Activated naive CD8-positive, alpha-beta T cell treated with anti-CD3 and anti-CD28 coated beads, Interleukin-2, amount 50 U/mL, for 24 hours (primary cell): ENCODE measurements at regions not wholly inside any gene's neighbourhood (a gene's known extent, or its start where the extent isn't known, plus 50 kb on each side); places are given as distances from the start of the nearest gene placed in this dataset.

Source experiments
- ATAC-seq: fragments of 150-1000 bp; cut with Tn5 transposase; one replicate; pipeline ENCODE4 v1.10.0; 2021
- DNase-seq: peaks from one replicate; pipeline ENCODE4 v3.0.0; 2021
- H3K27ac Mint-ChIP-seq: one replicate; pipeline ENCODE4 v1.8.0; 2021; ENCODE audit warnings: mild to moderate bottlenecking, mixed read lengths
- H3K27me3 Mint-ChIP-seq: one replicate; pipeline ENCODE4 v1.8.0; 2021; ENCODE audit warnings: mixed read lengths
- H3K36me3 Mint-ChIP-seq: one replicate; pipeline ENCODE4 v1.8.0; 2021; ENCODE audit warnings: low read depth, mixed read lengths
- H3K4me1 Mint-ChIP-seq: one replicate; pipeline ENCODE4 v1.8.0; 2021; ENCODE audit warnings: mixed read lengths
- H3K4me3 Mint-ChIP-seq: one replicate; pipeline ENCODE4 v1.8.0; 2021; ENCODE audit warnings: mild to moderate bottlenecking, moderate library complexity, mixed read lengths
- H3K9me3 Mint-ChIP-seq: one replicate; pipeline ENCODE4 v1.8.0; 2021; ENCODE audit warnings: mixed read lengths

DNA sequence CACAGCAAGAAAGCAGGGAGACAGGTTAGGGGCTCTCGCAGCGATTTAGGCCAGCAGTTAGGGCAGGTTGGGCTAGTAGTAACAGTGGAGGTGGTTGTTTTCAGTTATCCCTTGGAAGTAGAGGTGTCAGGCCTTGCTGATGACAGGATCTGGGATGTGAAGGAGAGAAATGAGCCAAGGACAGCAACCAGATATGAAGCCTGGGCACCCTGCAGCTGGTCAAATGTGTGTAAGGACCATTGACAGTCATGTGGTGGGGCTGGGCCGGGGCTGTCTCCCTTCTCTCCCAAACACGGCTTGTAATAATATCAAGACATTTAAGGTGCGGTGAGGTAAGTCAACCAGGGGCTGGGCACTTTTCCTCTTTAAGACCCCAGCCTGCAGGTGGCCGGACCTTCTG, 112.5 kb upstream of the IGFBP3 start:
- Mint-ChIP-seq H3K4me1 (no peaks in the 10 kb centered on the region), H3K27me3 (no peaks in the 10 kb centered on the region), H3K9me3 (no peaks in the 10 kb centered on the region), H3K4me3 (no peak overlapping the region), H3K36me3 (no peaks in the 10 kb centered on the region), H3K27ac (no peak overlapping the region)
- ATAC-seq (no peak), DNase-seq (no peak)

DNA sequence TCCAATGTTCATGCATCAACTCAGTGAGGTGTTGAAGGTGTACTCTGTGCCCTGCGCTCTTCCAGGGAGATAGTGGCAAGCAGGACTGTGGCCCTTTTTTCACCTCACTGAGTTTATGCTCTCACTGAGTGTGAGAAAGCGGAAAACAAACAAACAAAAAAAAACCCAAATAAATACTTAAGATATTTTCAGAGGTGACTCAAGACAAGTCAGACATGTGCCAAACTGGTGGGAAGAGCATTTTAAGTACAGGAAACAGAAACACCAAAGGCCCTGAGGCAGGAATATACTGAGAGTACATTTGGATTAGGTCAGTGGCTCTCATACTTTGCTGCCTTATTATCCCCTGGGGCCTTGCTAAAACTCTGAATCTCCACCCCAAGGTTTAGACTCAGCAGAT, 111.9 kb upstream of the IGFBP3 start:
- Mint-ChIP-seq H3K36me3 (no peaks in the 10 kb centered on the region), H3K27ac (no peak overlapping the region), H3K4me1 (no peaks in the 10 kb centered on the region), H3K27me3 (no peaks in the 10 kb centered on the region), H3K4me3 (no peak overlapping the region), H3K9me3 (no peaks in the 10 kb centered on the region)
- ATAC-seq (no peak), DNase-seq (no peak)

DNA sequence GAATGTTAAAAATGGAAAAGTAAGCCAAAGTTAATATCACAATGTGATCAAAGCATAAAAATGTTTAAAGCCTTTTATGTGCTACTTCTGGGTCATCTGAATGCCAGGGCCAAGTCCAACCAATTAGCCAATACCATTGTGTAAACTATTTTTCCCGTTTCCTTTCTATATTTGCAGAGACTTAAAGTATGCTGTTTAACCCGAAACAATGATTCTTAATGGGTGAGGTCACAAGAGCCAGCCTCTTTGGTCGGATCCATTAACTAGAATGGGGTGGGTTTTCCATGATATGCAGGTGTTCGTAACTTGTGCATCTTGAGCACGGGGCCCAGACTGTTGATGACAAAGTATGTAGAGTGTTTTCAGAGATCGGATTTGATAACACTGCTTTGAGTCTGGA, 111.3 kb upstream of the IGFBP3 start:
- DNase-seq (no peak), ATAC-seq (no peak)
- Mint-ChIP-seq H3K27me3 (no peaks in the 10 kb centered on the region), H3K27ac (no peak overlapping the region), H3K4me3 (no peak overlapping the region), H3K9me3 (no peaks in the 10 kb centered on the region), H3K36me3 (no peaks in the 10 kb centered on the region), H3K4me1 (no peaks in the 10 kb centered on the region)

DNA sequence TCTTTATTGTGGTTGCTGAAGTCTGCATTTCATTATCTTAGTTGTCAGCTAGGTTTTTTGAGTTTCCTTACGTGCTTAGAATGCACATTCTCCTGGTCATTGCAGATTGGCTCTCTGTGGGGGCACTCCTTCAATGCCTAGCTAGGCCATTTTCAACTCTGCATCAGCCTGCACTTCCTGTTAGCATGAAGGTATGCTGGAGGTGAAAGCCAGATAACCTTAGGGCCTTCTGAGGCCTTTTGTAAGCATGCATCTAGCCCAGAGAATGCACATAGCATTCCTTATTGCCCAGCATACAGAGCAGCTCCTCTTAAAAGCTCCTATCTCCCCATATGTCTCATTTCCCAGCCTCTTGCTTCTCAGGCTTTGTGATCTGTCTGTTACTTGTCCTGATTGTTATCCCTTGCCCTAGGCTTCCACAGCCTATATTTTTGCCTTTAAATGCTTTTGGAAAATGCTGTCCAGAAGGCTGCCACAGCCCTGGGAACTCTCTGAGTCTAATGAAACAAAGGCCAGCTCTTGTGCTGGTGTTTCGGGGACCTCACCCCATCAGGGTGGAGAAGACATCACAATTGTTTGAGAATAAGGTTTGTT, 108.1 kb upstream of the IGFBP3 start:
- no peaks in the 10 kb centered on the region for H3K27me3 Mint-ChIP-seq
- no peak overlapping the region for H3K4me3 Mint-ChIP-seq
- DNase-seq (no peak), ATAC-seq (no peak)
- no peaks in the 10 kb centered on the region for H3K9me3 Mint-ChIP-seq
- H3K4me1 Mint-ChIP-seq, result no peaks in the 10 kb centered on the region
- no peak overlapping the region for H3K27ac Mint-ChIP-seq
- H3K36me3 Mint-ChIP-seq, result no peaks in the 10 kb centered on the region

DNA sequence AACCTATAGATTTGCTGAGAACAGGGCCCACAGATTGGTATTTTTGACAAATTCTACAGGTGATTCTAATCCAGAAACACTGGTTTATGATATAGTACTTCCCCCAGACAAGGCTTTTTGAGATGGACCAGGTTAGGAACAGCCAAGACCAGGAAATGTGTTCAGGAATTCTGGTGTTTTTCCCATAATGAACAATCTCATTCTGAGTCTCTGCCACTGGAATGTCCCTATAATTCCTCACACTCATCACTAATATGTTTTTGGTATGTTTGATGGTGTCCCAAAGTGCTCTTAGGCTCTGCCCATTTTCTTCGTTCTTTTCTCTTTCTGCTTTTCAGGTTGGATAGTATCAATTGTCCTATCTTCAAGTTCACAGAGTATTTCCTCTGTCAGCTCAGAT, 107.2 kb upstream of the IGFBP3 start:
- H3K4me3 Mint-ChIP-seq, result no peak overlapping the region
- no peaks in the 10 kb centered on the region for H3K27me3 Mint-ChIP-seq
- no peak for DNase-seq
- H3K9me3 Mint-ChIP-seq, result no peaks in the 10 kb centered on the region
- H3K36me3 Mint-ChIP-seq, result no peaks in the 10 kb centered on the region
- no peak overlapping the region for H3K27ac Mint-ChIP-seq
- H3K4me1 Mint-ChIP-seq, result no peaks in the 10 kb centered on the region
- no peak for ATAC-seq

DNA sequence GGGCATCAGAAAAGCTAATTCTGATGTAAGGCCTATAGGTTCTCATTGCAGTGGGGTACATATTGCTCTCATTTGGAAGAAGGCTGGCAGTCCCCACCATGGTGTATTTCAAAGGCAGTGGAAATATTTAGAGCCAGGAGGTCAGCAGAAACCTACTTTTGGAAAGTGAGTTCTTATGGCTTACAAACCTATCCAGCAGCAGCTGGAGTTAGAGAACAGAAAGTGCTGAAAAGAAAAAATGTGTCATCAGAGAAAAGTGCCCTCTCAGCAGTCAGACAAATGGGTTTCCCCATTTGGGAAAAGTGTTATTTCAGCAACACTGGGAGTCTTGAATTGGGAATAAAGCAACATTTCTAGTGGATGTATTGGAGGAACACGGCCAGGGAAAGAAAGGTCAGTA, 105.7 kb upstream of the IGFBP3 start:
- Mint-ChIP-seq H3K4me1 (no peaks in the 10 kb centered on the region), H3K36me3 (no peaks in the 10 kb centered on the region), H3K9me3 (peaks cover 4% of the 10 kb centered on the region), H3K27ac (no peak overlapping the region), H3K4me3 (no peak overlapping the region), H3K27me3 (no peaks in the 10 kb centered on the region)
- DNase-seq, result no peak
- no peak for ATAC-seq

DNA sequence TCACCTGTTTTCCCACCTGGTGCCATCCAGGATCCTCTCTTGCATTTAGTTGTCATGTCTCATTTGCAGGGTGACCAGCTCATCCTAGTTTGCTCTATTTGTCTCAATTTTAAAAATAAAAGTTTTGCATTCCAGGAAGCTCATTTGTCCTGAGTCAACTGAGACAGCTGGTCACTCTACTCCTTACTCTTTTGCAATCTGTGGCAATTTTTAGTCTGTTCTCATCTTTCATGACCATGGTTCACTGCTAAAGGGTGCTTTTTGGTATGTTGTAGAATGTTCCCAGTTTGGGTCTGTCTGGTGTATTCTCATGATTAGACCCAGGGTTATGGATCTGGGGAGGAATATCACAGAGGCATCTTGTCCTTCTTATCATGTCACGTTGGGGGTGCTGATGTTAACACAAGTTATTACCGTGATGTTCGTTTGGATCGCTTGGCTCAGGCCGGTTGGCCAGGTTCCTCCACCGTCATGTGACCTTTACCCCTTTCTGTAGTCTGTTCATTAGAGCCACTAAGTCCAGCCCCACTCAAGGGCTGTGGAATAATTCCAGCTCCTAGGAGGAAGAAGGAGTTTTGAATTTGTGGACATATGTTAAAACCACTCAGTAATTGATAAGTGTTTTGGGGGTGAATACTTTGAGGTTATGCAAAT, 103.3 kb upstream of the IGFBP3 start:
- H3K4me1 Mint-ChIP-seq, result no peaks in the 10 kb centered on the region
- no peak overlapping the region for H3K27ac Mint-ChIP-seq
- peaks cover 7% of the 10 kb centered on the region for H3K9me3 Mint-ChIP-seq
- DNase-seq (no peak), ATAC-seq (no peak)
- no peaks in the 10 kb centered on the region for H3K27me3 Mint-ChIP-seq
- H3K36me3 Mint-ChIP-seq, result no peaks in the 10 kb centered on the region
- no peak overlapping the region for H3K4me3 Mint-ChIP-seq

DNA sequence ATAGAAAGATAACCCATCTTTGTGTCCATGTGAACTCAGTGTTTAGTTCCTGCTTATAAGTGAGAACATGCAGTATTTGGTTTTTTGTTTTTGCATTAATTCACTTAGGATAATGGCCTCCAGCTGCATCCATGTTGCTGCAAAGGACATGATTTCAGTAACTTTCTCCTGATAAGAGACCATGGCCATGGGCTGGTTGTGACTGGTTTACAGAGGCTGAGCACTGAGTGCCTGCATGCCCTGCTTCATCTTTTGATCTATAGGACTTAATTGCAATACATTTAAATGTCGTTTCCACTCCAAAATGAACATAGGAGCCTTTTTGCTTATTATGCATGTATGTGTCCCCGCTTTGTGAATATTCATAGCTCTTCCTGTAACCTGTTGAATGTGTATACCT, 101.3 kb upstream of the IGFBP3 start:
- Mint-ChIP-seq H3K4me3 (no peak overlapping the region), H3K27ac (no peak overlapping the region), H3K36me3 (no peaks in the 10 kb centered on the region), H3K27me3 (no peaks in the 10 kb centered on the region), H3K4me1 (no peaks in the 10 kb centered on the region), H3K9me3 (peaks cover 7% of the 10 kb centered on the region)
- DNase-seq (no peak), ATAC-seq (no peak)

DNA sequence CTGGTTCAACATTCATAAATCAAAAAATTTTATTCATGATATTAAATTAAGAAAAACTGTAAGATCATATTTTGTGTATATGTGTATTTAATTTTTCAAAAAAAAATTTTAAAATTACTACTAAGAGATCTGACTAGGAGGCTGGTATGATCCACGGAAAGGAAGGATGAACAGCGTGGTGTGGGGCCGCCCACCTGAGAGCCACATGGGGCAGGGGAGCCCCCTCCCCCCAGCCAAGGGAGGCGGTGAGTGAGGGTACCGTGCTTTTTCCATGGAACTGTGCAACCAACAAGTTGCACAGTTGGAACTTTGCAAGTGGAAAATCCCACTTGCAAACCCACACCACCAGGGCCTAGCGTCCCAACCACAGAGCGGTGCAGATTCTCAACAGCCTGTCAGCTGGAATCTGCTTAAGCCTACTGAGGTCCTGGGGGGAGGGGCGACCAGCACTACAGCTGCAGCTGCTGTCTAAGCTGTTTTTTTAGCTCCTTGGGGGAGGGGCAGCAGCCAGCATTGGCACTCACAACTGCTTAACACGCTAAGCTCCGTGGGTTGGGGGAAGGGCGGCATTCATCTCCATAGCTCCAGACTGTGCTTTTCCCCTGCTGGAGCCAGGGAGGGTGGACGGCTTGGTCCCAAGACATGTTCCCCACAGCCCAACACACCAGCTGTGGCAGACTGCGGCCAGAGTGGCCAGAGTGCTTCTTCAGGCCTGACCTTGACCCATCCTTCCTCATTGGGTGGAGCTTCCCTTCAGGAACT, 94.2 kb upstream of the IGFBP3 start:
- DNase-seq, result no peak
- Mint-ChIP-seq H3K4me3 (no peak overlapping the region), H3K27ac (no peak overlapping the region), H3K9me3 (no peaks in the 10 kb centered on the region), H3K36me3 (no peaks in the 10 kb centered on the region), H3K27me3 (no peaks in the 10 kb centered on the region), H3K4me1 (no peaks in the 10 kb centered on the region)
- no peak for ATAC-seq

DNA sequence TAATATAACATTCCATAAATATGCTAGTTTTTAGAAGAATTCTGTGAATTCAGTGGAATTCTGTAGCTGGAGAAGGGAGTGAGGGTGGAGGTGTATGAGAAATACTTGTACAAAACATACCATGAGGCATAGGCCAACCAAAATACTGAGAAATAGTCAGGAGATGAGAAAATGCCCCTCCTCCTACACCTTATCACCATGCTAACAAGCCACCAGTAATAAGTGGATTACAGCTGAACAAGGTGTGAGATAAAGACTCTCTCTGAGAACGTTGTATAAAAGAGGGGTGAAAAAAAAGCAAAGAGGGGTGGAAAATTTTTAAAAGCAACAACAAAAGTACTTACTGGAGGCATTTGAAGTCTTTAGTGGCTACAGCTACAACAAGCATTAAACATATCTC, 90.4 kb upstream of the IGFBP3 start:
- Mint-ChIP-seq H3K27ac (no peak overlapping the region), H3K9me3 (no peaks in the 10 kb centered on the region), H3K4me1 (no peaks in the 10 kb centered on the region), H3K27me3 (no peaks in the 10 kb centered on the region), H3K4me3 (no peak overlapping the region), H3K36me3 (no peaks in the 10 kb centered on the region)
- DNase-seq, result no peak
- no peak for ATAC-seq

DNA sequence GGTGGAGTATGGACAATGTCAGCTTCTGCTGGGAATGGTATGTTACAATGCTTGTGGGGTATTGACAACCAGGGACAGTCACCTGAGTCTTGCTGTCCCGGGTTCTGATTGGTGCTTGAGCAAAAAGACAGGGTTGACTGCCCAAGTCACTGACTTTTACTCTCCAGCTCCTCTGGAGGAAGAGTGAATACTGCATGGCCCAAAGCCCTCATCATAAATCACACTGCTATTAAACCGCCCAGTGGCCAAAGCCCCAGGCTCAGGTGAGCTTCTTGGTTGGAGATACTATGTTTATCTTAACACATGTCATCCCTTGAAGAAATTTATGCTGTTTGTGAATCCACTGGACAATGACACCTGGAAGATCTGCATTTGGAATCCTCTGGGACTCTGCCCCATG, 90.0 kb upstream of the IGFBP3 start:
- ATAC-seq, result no peak
- Mint-ChIP-seq H3K27ac (no peak overlapping the region), H3K9me3 (no peaks in the 10 kb centered on the region), H3K4me1 (no peaks in the 10 kb centered on the region), H3K27me3 (no peaks in the 10 kb centered on the region), H3K36me3 (no peaks in the 10 kb centered on the region), H3K4me3 (no peak overlapping the region)
- no peak for DNase-seq

DNA sequence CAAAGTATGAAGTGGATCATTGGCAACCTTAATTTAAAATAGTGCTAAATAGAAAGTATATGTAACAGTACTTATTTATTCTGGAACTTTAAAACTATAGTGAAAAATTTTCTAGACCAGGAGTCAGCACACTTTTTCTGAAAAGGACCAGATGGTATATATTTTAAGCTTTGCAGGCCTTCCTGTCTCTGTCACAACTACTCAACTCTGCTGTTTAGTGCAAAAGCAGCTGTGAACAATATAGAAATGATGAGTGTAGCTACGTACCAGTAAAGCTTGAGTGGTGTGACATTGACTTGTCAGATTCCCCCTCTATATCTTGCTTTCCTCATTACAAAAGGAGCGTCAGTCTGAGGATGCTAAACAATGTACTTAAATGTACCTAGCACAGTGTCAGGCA, 88.1 kb upstream of the IGFBP3 start:
- ATAC-seq, result no peak
- DNase-seq, result no peak
- H3K9me3 Mint-ChIP-seq, result no peaks in the 10 kb centered on the region
- H3K36me3 Mint-ChIP-seq, result no peaks in the 10 kb centered on the region
- H3K4me3 Mint-ChIP-seq, result no peak overlapping the region
- no peak overlapping the region for H3K27ac Mint-ChIP-seq
- H3K27me3 Mint-ChIP-seq, result no peaks in the 10 kb centered on the region
- H3K4me1 Mint-ChIP-seq, result no peaks in the 10 kb centered on the region

DNA sequence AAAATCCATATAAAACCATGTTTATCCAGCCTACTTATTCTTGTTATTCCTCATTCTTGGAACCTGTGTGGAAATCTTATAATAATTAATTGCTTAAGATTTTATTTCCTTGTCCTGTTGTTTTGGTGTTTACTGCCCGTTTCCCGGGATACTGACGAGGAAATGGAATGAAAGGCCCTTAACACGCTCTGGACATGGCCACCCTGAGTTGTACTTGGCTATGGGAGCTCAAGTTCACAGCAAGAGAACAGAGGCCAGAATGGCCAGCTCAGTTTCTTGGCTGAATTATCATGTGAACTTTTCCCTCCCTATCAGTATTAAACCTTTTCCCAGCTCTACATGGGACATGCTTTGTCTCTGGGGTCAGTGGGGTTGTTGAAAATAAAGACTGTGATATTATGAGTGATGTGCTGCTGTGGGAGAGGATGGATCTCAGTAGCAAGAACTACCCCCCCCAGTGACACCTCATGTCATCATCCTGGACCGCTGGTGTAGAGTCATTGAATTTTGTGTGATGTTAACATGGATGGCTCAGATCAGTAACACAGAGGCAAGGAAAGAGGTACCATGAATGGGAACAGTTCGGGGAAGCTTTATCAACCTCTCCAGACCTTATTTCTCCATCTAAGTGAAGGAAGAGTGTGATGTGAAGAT, 87.0 kb upstream of the IGFBP3 start:
- Mint-ChIP-seq H3K4me3 (no peak overlapping the region), H3K9me3 (peaks cover 2% of the 10 kb centered on the region)
- no peak for ATAC-seq

DNA sequence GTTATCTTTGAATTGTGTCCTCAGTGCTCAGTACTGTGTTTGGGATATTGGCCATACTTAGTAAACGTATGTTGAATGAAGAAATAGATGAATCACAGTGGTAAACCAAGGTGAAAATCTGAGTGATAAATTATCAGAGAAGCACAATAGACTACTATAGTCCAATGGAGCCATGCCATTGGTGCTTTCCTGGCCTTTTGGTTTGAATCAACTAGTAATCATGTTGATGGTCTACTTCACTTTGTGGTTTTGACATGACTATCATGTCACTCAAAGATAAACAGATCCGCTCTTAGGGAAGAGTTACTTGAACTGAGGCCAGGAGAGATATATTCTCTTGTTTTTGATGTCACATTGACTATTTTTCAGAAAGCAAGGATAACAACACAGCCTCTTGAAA, 86.1 kb upstream of the IGFBP3 start:
- no peaks in the 10 kb centered on the region for H3K4me1 Mint-ChIP-seq
- peaks cover 6% of the 10 kb centered on the region for H3K9me3 Mint-ChIP-seq
- no peaks in the 10 kb centered on the region for H3K27me3 Mint-ChIP-seq
- no peaks in the 10 kb centered on the region for H3K36me3 Mint-ChIP-seq
- DNase-seq (no peak), ATAC-seq (no peak)
- H3K4me3 Mint-ChIP-seq, result no peak overlapping the region
- no peak overlapping the region for H3K27ac Mint-ChIP-seq

More for the DNA sequence above, 87.0 kb upstream of the IGFBP3 start:
- H3K4me1 Mint-ChIP-seq, result no peaks in the 10 kb centered on the region
- DNase-seq, result no peak
- H3K27ac Mint-ChIP-seq, result no peak overlapping the region
- H3K27me3 Mint-ChIP-seq, result no peaks in the 10 kb centered on the region
- H3K36me3 Mint-ChIP-seq, result no peaks in the 10 kb centered on the region

DNA sequence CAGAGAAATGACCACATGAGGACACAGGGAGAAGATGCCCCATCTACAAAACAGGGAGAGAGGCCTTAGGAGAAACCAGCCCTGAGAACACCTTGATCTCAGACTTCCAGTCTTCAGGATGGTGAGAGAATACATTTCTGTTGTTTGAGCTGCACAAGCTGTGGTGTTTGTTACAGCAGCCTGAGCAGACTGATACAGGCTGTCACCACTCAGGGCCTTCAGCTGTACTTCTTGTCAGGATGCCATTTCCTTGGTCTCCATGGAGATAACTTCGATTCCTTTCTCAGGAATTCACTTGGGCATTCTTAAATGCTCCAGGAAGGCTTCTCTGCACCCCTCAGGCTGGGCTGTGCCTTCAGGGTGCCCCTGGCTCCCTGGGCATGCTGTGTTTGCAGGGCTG, 85.7 kb upstream of the IGFBP3 start:
- H3K4me3 Mint-ChIP-seq, result no peak overlapping the region
- H3K36me3 Mint-ChIP-seq, result no peaks in the 10 kb centered on the region
- DNase-seq, result no peak
- H3K27ac Mint-ChIP-seq, result no peak overlapping the region
- no peaks in the 10 kb centered on the region for H3K27me3 Mint-ChIP-seq
- ATAC-seq, result no peak
- H3K4me1 Mint-ChIP-seq, result no peaks in the 10 kb centered on the region
- peaks cover 9% of the 10 kb centered on the region for H3K9me3 Mint-ChIP-seq
